GM23338 (cell line): ENCODE measurements at regions not wholly inside any gene's neighbourhood (a gene's known extent, or its start where the extent isn't known, plus 50 kb on each side); places are given as distances from the start of the nearest gene placed in this dataset.

ENCODE experiments used
- CREB1 ChIP-seq: fragments of 250-450 bp; sonication (Bioruptor Pico); IDR thresholded peaks from 2 replicates; pipeline ENCODE4 v1.5.0; 2020; ENCODE audit warnings: low read depth, mild to moderate bottlenecking, moderate library complexity
- EZH2 ChIP-seq: fragments of 200-600 bp; sonication (generic); IDR thresholded peaks from one replicate; pipeline ENCODE4 v1.8.0; 2017; ENCODE audit warnings: antibody characterized with exemption, mild to moderate bottlenecking, low read depth; ENCODE audit not compliant: unreplicated experiment
- EZH2phosphoT487 ChIP-seq: fragments of 200-600 bp; sonication (generic); IDR thresholded peaks from one replicate; pipeline ENCODE4 v1.8.1; 2018; ENCODE audit warnings: antibody characterized with exemption; ENCODE audit not compliant: unreplicated experiment
- JUNB ChIP-seq: IDR thresholded peaks from one replicate; pipeline ENCODE4 v1.6.1; 2016; ENCODE audit warnings: antibody characterized with exemption; ENCODE audit not compliant: unreplicated experiment
- NANOG ChIP-seq: IDR thresholded peaks from 2 replicates; pipeline ENCODE4 v1.6.1; 2016; ENCODE audit warnings: antibody characterized with exemption, borderline replicate concordance
- POLR2AphosphoS5 ChIP-seq: IDR thresholded peaks from 2 replicates; pipeline ENCODE4 v1.6.1; 2016; ENCODE audit warnings: antibody characterized with exemption, low read depth
- REST ChIP-seq: IDR thresholded peaks from one replicate; pipeline ENCODE4 v1.6.1; 2018; ENCODE audit warnings: antibody characterized with exemption; ENCODE audit not compliant: unreplicated experiment
- STAT1 ChIP-seq: IDR thresholded peaks from one replicate; pipeline ENCODE4 v1.6.1; 2016; ENCODE audit warnings: antibody characterized with exemption; ENCODE audit not compliant: unreplicated experiment
- ZNF114 ChIP-seq: fragments of 250-450 bp; sonication (Bioruptor Pico); IDR thresholded peaks from 2 replicates; pipeline ENCODE4 v1.5.0; 2020; ENCODE audit warnings: mild to moderate bottlenecking, moderate library complexity
- ZNF331 ChIP-seq: fragments of 250-450 bp; sonication (Bioruptor Pico); IDR thresholded peaks from 2 replicates; pipeline ENCODE4 v1.5.0; 2020; ENCODE audit warnings: low read depth, mild to moderate bottlenecking, moderate library complexity
- ZNF462 ChIP-seq: fragments of 250-450 bp; sonication (Bioruptor Pico); IDR thresholded peaks from 2 replicates; pipeline ENCODE4 v1.5.0; 2020; ENCODE audit warnings: mild to moderate bottlenecking, moderate library complexity
- TF ChIP-seq, protein P1 (sequence below), 2 experiments: fragments of 200-600 bp in 1 of 2; sonication (generic) in 1 of 2; conservative IDR thresholded peaks; 2 replicates each; pipeline versions ENCODE4 v1.5.1 to v1.6.1; 2016 to 2017; ENCODE audit warnings: antibody characterized with exemption in 2 of 2, low read depth in 2 of 2, mild to moderate bottlenecking in 2 of 2, moderate library complexity in 1 of 2
- TF ChIP-seq, protein P2 (sequence below): IDR thresholded peaks from 2 replicates; pipeline ENCODE4 v1.6.1; 2016; ENCODE audit warnings: antibody characterized with exemption

GRCh38 chr1:30125821-30126170 is 597.6 kb downstream of the MATN1 start:
- TF ChIP-seq EZH2 (no peak), EZH2phosphoT487 (no peak), POLR2AphosphoS5 (no peak), NANOG (no peak), REST (no peak), CREB1 (no peak), ZNF331 (CRISPR knock-in tag) (no peak), STAT1 (no peak), ZNF114 (CRISPR knock-in tag) (no peak), JUNB (no peak), ZNF462 (CRISPR knock-in tag) (no peak)
- TF ChIP-seq, protein P1, sequence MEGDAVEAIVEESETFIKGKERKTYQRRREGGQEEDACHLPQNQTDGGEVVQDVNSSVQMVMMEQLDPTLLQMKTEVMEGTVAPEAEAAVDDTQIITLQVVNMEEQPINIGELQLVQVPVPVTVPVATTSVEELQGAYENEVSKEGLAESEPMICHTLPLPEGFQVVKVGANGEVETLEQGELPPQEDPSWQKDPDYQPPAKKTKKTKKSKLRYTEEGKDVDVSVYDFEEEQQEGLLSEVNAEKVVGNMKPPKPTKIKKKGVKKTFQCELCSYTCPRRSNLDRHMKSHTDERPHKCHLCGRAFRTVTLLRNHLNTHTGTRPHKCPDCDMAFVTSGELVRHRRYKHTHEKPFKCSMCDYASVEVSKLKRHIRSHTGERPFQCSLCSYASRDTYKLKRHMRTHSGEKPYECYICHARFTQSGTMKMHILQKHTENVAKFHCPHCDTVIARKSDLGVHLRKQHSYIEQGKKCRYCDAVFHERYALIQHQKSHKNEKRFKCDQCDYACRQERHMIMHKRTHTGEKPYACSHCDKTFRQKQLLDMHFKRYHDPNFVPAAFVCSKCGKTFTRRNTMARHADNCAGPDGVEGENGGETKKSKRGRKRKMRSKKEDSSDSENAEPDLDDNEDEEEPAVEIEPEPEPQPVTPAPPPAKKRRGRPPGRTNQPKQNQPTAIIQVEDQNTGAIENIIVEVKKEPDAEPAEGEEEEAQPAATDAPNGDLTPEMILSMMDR (conservative IDR thresholded peaks at IDR 0.05; ENCODE audit: low read depth in 2 of 2), result no peak
- TF ChIP-seq, protein P2, sequence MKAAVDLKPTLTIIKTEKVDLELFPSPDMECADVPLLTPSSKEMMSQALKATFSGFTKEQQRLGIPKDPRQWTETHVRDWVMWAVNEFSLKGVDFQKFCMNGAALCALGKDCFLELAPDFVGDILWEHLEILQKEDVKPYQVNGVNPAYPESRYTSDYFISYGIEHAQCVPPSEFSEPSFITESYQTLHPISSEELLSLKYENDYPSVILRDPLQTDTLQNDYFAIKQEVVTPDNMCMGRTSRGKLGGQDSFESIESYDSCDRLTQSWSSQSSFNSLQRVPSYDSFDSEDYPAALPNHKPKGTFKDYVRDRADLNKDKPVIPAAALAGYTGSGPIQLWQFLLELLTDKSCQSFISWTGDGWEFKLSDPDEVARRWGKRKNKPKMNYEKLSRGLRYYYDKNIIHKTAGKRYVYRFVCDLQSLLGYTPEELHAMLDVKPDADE, result no peak
